NCI-H1930 (cell line): ENCODE measurements at regions not wholly inside any gene's neighbourhood (a gene's known extent, or its start where the extent isn't known, plus 50 kb on each side); places are given as distances from the start of the nearest gene placed in this dataset.

Experiments
- DNase-seq, 2 experiments: peaks; one replicate each; lab custom pipeline; 2025; lab: John Stamatoyannopoulos, UW

GRCh38 chr10:111986079-111986478, 197.5 kb downstream of the GPAM start:
- DNase-seq: no peak

- DNase-seq: no peak
Observed at GRCh38 chr10:111988646-111989045, 194.9 kb downstream of the GPAM start.

GRCh38 chr10:111989136-111989911, 194.2 kb downstream of the GPAM start:
- DNase-seq: no peak

- DNase-seq: no peak
Observed at GRCh38 chr10:111990734-111991133, 192.8 kb downstream of the GPAM start.

- DNase-seq: no peak
Observed at GRCh38 chr10:111993321-111993720, 190.2 kb downstream of the GPAM start.

GRCh38 chr10:111993872-111994426, 189.6 kb downstream of the GPAM start:
- DNase-seq: no peak

- no peak for DNase-seq
Observed at GRCh38 chr10:111996103-111996502, 187.5 kb downstream of the GPAM start.

- no peak for DNase-seq
Observed at GRCh38 chr10:111998728-111999127, 184.8 kb downstream of the GPAM start.

GRCh38 chr10:111999205-111999914, 184.2 kb downstream of the GPAM start:
- DNase-seq: no peak

- DNase-seq: no peak
Observed at GRCh38 chr10:111999915-112000302, 183.7 kb downstream of the GPAM start.

GRCh38 chr10:112000466-112000865, 183.1 kb downstream of the GPAM start:
- DNase-seq: no peak

GRCh38 chr10:112002206-112002605, 181.4 kb downstream of the GPAM start:
- no peak for DNase-seq

- no peak for DNase-seq
Observed at GRCh38 chr10:112004075-112004474, 179.5 kb downstream of the GPAM start.

- DNase-seq: no peak
Observed at GRCh38 chr10:112005044-112005443, 178.5 kb downstream of the GPAM start.

GRCh38 chr10:112006407-112006806, 177.2 kb downstream of the GPAM start:
- no peak for DNase-seq

GRCh38 chr10:112006831-112007230, 176.7 kb downstream of the GPAM start:
- no peak for DNase-seq

GRCh38 chr10:112022196-112022595, 161.4 kb downstream of the GPAM start:
- no peak for DNase-seq

GRCh38 chr10:112024079-112024478, 159.5 kb downstream of the GPAM start:
- no peak for DNase-seq

- DNase-seq: no peak
Observed at GRCh38 chr10:112025228-112025627, 158.3 kb downstream of the GPAM start.

GRCh38 chr10:112026438-112026837, 157.1 kb downstream of the GPAM start:
- DNase-seq: no peak

- no peak for DNase-seq
Observed at GRCh38 chr10:112027731-112028280, 155.8 kb downstream of the GPAM start.

- DNase-seq: no peak
Observed at GRCh38 chr10:112030431-112030830, 153.1 kb downstream of the GPAM start.

GRCh38 chr10:112039823-112040222, 143.7 kb downstream of the GPAM start:
- no peak for DNase-seq
